Breast epithelium (tissue), 3 donors: ENCODE measurements at regions not wholly inside any gene's neighbourhood (a gene's known extent, or its start where the extent isn't known, plus 50 kb on each side); places are given as distances from the start of the nearest gene placed in this dataset.

Experiments
- CTCF ChIP-seq, 3 donors: fragments of 450-650 bp; IDR thresholded peaks; one replicate each; pipeline ENCODE4 v1.5.1; 2016 to 2017; ENCODE audit warnings: antibody characterized with exemption in 3 of 3, mild to moderate bottlenecking in 3 of 3, moderate library complexity in 3 of 3
- POLR2A ChIP-seq: fragments of 450-650 bp; IDR thresholded peaks from one replicate; pipeline ENCODE4 v1.6.1; 2016; ENCODE audit warnings: antibody characterized with exemption, mild to moderate bottlenecking, moderate library complexity
- POLR2AphosphoS5 ChIP-seq, 3 donors: sonication (generic); formaldehyde crosslinking; IDR thresholded peaks; one replicate each; pipeline ENCODE4 v1.6.1; 2017; ENCODE audit warnings: antibody characterized with exemption in 3 of 3

- TF ChIP-seq POLR2A (no peak), CTCF (IDR thresholded peaks at IDR 0.05) (no peak), POLR2AphosphoS5 (IDR thresholded peaks at IDR 0.05) (no peak)
Measured at GRCh38 chr17:51401279-51401678, 140.9 kb downstream of the UTP18 start.
